Astrocyte (in vitro differentiated cells and primary cell): ENCODE measurements at regions not wholly inside any gene's neighbourhood (a gene's known extent, or its start where the extent isn't known, plus 50 kb on each side); places are given as distances from the start of the nearest gene placed in this dataset.

ENCODE experiments used
- DNase-seq: peaks from one replicate; pipeline ENCODE4 v3.0.0-alpha.2; 2010; ENCODE audit warnings: low read depth
- FAIRE-seq: peaks from 2 replicates; lab custom pipeline; 2011; peaks lifted over from hg19 to GRCh38; lab: Jason Lieb, UNC
- H2AFZ ChIP-seq: 2 replicates; pipeline ENCODE4 v1.6.0; 2012; ENCODE audit warnings: low read depth, low read length, inconsistent platforms
- H3K27ac ChIP-seq: 2 replicates; pipeline ENCODE4 v1.5.1; 2011; ENCODE audit warnings: low read depth, low read length, inconsistent platforms
- H3K27me3 ChIP-seq: 2 replicates; pipeline ENCODE4 v1.6.0; 2011; ENCODE audit warnings: low read length, inconsistent platforms; ENCODE audit not compliant: insufficient read depth
- H3K36me3 ChIP-seq: 2 replicates; pipeline ENCODE4 v1.5.1; 2011; ENCODE audit warnings: low read length, inconsistent platforms; ENCODE audit not compliant: insufficient read depth
- H3K4me1 ChIP-seq: 2 replicates; pipeline ENCODE4 v1.5.1; 2011; ENCODE audit warnings: low read length, inconsistent platforms; ENCODE audit not compliant: insufficient read depth
- H3K4me2 ChIP-seq: 2 replicates; pipeline ENCODE4 v1.6.0; 2012; ENCODE audit warnings: low read length, inconsistent platforms
- H3K4me3 ChIP-seq: 2 replicates; pipeline ENCODE4 v1.5.1; 2011; ENCODE audit warnings: low read depth, mild to moderate bottlenecking, low read length, inconsistent platforms; ENCODE audit not compliant: insufficient read depth
- H3K79me2 ChIP-seq: 2 replicates; pipeline ENCODE4 v1.6.0; 2012; ENCODE audit warnings: mild to moderate bottlenecking, low read length, inconsistent platforms; ENCODE audit not compliant: insufficient read depth
- H3K9ac ChIP-seq: 2 replicates; pipeline ENCODE4 v1.6.0; 2012; ENCODE audit warnings: mild to moderate bottlenecking, low read length, inconsistent platforms
- H3K9me3 ChIP-seq: 2 replicates; pipeline ENCODE4 v1.5.1; 2012; ENCODE audit warnings: low read depth, mild to moderate bottlenecking, low read length, inconsistent platforms; ENCODE audit not compliant: insufficient read depth
- H4K20me1 ChIP-seq: 2 replicates; pipeline ENCODE4 v1.6.0; 2012; ENCODE audit warnings: low read length, inconsistent platforms; ENCODE audit not compliant: insufficient read depth
- H3K27ac Mint-ChIP-seq: one replicate; pipeline ENCODE4 v1.8.0; 2021; ENCODE audit warnings: mild to moderate bottlenecking, mixed read lengths; ENCODE audit not compliant: unreplicated experiment
- H3K27me3 Mint-ChIP-seq: one replicate; pipeline ENCODE4 v1.8.0; 2021; ENCODE audit warnings: low read depth, mixed read lengths; ENCODE audit not compliant: unreplicated experiment
- H3K36me3 Mint-ChIP-seq: one replicate; pipeline ENCODE4 v1.8.0; 2021; ENCODE audit warnings: low read depth, mixed read lengths; ENCODE audit not compliant: unreplicated experiment
- H3K4me1 Mint-ChIP-seq: one replicate; pipeline ENCODE4 v1.8.0; 2021; ENCODE audit warnings: low read depth, mixed read lengths; ENCODE audit not compliant: unreplicated experiment
- H3K4me3 Mint-ChIP-seq: one replicate; pipeline ENCODE4 v1.8.0; 2021; ENCODE audit warnings: mild to moderate bottlenecking, moderate library complexity, mixed read lengths; ENCODE audit not compliant: unreplicated experiment
- H3K9me3 Mint-ChIP-seq: one replicate; pipeline ENCODE4 v1.8.0; 2021; ENCODE audit warnings: mild to moderate bottlenecking, mixed read lengths; ENCODE audit not compliant: unreplicated experiment
- CTCF ChIP-seq: IDR thresholded peaks from 2 replicates; pipeline ENCODE4 v1.5.1; 2011; ENCODE audit warnings: low read depth, mild to moderate bottlenecking, inconsistent platforms, low read length, moderate library complexity; ENCODE audit not compliant: insufficient read depth
- EZH2 ChIP-seq: IDR thresholded peaks from 2 replicates; pipeline ENCODE4 v1.6.1; 2012; ENCODE audit warnings: mild to moderate bottlenecking, low read length, inconsistent platforms; ENCODE audit not compliant: insufficient read depth

DNA sequence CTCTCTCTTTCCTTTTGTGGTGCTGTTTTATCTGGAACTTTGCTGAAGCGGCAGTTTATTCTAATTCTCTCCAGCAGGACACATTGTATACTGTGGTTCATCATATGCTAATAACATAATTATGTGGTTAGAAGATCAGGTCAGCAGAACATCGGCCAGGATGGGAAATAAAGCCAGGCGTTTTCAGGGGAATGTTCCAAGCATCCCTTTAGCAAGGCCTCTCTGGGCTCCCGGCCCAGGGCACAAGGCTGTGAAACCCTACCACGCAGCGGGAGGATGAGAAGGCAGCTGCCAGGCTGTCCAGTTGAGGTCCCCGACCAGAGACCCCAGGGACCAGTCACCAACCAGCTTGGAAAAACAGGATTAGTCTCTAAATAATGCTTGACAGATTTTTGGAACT lies 112.2 kb upstream of the GALNT17 start:
- no peak overlapping the region for H2AFZ ChIP-seq
- no peak overlapping the region for H3K4me3 Mint-ChIP-seq
- FAIRE-seq = no peak
- no peak overlapping the region for H3K4me3 ChIP-seq
- no peak overlapping the region for H3K9ac ChIP-seq
- H3K9me3 Mint-ChIP-seq = peaks cover 5% of the 10 kb centered on the region
- H3K79me2 ChIP-seq = no peaks in the 10 kb centered on the region
- no peak for DNase-seq
- H3K27me3 Mint-ChIP-seq = peaks cover 11% of the 10 kb centered on the region
- no peak overlapping the region for H3K27ac Mint-ChIP-seq
- H3K27ac ChIP-seq = no peak overlapping the region
- H3K27me3 ChIP-seq = no peaks in the 10 kb centered on the region
- H3K4me1 ChIP-seq = no peaks in the 10 kb centered on the region
- TF ChIP-seq EZH2 = no peak
- TF ChIP-seq CTCF = no peak
- H3K36me3 Mint-ChIP-seq = no peaks in the 10 kb centered on the region
- H3K4me1 Mint-ChIP-seq = no peaks in the 10 kb centered on the region
- H4K20me1 ChIP-seq = no peaks in the 10 kb centered on the region
- no peaks in the 10 kb centered on the region for H3K9me3 ChIP-seq
- no peaks in the 10 kb centered on the region for H3K36me3 ChIP-seq
- H3K4me2 ChIP-seq = no peak overlapping the region

GRCh38 chr7:71021131-71021530 lies 110.8 kb upstream of the GALNT17 start:
- Histone ChIP-seq H3K9me3 (peaks cover 10% of the 10 kb centered on the region), H3K27me3 (no peaks in the 10 kb centered on the region), H2AFZ (no peak overlapping the region), H3K79me2 (no peaks in the 10 kb centered on the region), H3K9ac (no peak overlapping the region), H3K36me3 (no peaks in the 10 kb centered on the region), H3K4me3 (no peak overlapping the region), H4K20me1 (no peaks in the 10 kb centered on the region), H3K4me2 (no peak overlapping the region), H3K4me1 (no peaks in the 10 kb centered on the region), H3K27ac (no peak overlapping the region)
- no peaks in the 10 kb centered on the region for H3K36me3 Mint-ChIP-seq
- peaks cover 11% of the 10 kb centered on the region for H3K27me3 Mint-ChIP-seq
- TF ChIP-seq CTCF = no peak
- TF ChIP-seq EZH2 = no peak
- no peaks in the 10 kb centered on the region for H3K4me1 Mint-ChIP-seq
- no peak overlapping the region for H3K27ac Mint-ChIP-seq
- no peak for FAIRE-seq
- H3K4me3 Mint-ChIP-seq = no peak overlapping the region
- DNase-seq = no peak
- H3K9me3 Mint-ChIP-seq = peaks cover 7% of the 10 kb centered on the region

- no peak overlapping the region for H3K9ac ChIP-seq
- no peak overlapping the region for H3K27ac Mint-ChIP-seq
- no peak overlapping the region for H3K4me3 Mint-ChIP-seq
- FAIRE-seq (no peak), DNase-seq (no peak)
- no peaks in the 10 kb centered on the region for H3K27me3 ChIP-seq
- no peaks in the 10 kb centered on the region for H3K4me1 ChIP-seq
- no peak overlapping the region for H3K4me3 ChIP-seq
- no peaks in the 10 kb centered on the region for H3K36me3 Mint-ChIP-seq
- no peak overlapping the region for H3K27ac ChIP-seq
- peaks cover 2% of the 10 kb centered on the region for H3K27me3 Mint-ChIP-seq
- no peaks in the 10 kb centered on the region for H3K79me2 ChIP-seq
- TF ChIP-seq CTCF = no peak
- TF ChIP-seq EZH2 = no peak
- peaks cover 3% of the 10 kb centered on the region for H3K9me3 Mint-ChIP-seq
- H3K36me3 ChIP-seq = no peaks in the 10 kb centered on the region
- H4K20me1 ChIP-seq = no peaks in the 10 kb centered on the region
- no peak overlapping the region for H2AFZ ChIP-seq
- H3K4me2 ChIP-seq = no peak overlapping the region
- H3K9me3 ChIP-seq = peaks cover 10% of the 10 kb centered on the region
- no peaks in the 10 kb centered on the region for H3K4me1 Mint-ChIP-seq
Observed at GRCh38 chr7:71026680-71027079, 105.3 kb upstream of the GALNT17 start.
